Loucy (cell line): ENCODE measurements at regions not wholly inside any gene's neighbourhood (a gene's known extent, or its start where the extent isn't known, plus 50 kb on each side); places are given as distances from the start of the nearest gene placed in this dataset.

Experiments
- H2AFZ ChIP-seq: fragments of 200-600 bp; sonication (generic); 2 replicates; pipeline ENCODE4 v1.6.0; 2016; ENCODE audit warnings: antibody characterized with exemption, mild to moderate bottlenecking, low read length, moderate library complexity
- H3F3A ChIP-seq: fragments of 200-600 bp; 2 replicates; pipeline ENCODE4 v1.6.0; 2016; ENCODE audit warnings: antibody characterized with exemption, low read depth, mild to moderate bottlenecking
- H3K27me3 ChIP-seq: fragments of 200-600 bp; sonication (generic); 2 replicates; pipeline ENCODE4 v1.6.1; 2014; ENCODE audit warnings: low read length, mild to moderate bottlenecking; ENCODE audit not compliant: insufficient read depth, poor library complexity, severe bottlenecking
- H3K36me3 ChIP-seq: fragments of 200-600 bp; sonication (generic); 2 replicates; pipeline ENCODE4 v1.6.1; 2016; ENCODE audit warnings: low read length; ENCODE audit not compliant: insufficient read depth
- H3K4me1 ChIP-seq: fragments of 200-600 bp; sonication (generic); 2 replicates; pipeline ENCODE4 v1.5.1; 2014; ENCODE audit warnings: low read length, mild to moderate bottlenecking; ENCODE audit not compliant: insufficient read depth, poor library complexity, severe bottlenecking
- H3K4me2 ChIP-seq: fragments of 200-600 bp; sonication (generic); 2 replicates; pipeline ENCODE4 v1.6.0; 2014; ENCODE audit warnings: antibody characterized with exemption, low read length, low read depth, mild to moderate bottlenecking; ENCODE audit not compliant: poor library complexity, severe bottlenecking
- H3K4me3 ChIP-seq: fragments of 200-600 bp; sonication (generic); 2 replicates; pipeline ENCODE4 v1.5.1; 2014; ENCODE audit warnings: low read length, mild to moderate bottlenecking, mixed read lengths; ENCODE audit not compliant: poor library complexity, severe bottlenecking
- H3K79me2 ChIP-seq: fragments of 200-600 bp; sonication (generic); 2 replicates; pipeline ENCODE4 v1.6.1; 2014; ENCODE audit warnings: low read length; ENCODE audit not compliant: insufficient read depth
- H3K9ac ChIP-seq: fragments of 200-600 bp; sonication (generic); 2 replicates; pipeline ENCODE4 v1.6.0; 2014; ENCODE audit warnings: mild to moderate bottlenecking, low read depth, low read length, moderate library complexity; ENCODE audit not compliant: poor library complexity, severe bottlenecking
- H3K9me2 ChIP-seq: fragments of 200-600 bp; sonication (generic); replicated peaks from 2 replicates; pipeline ENCODE4 v1.6.1; 2016; ENCODE audit warnings: low read depth, low read length, mixed read lengths
- H3K9me3 ChIP-seq: fragments of 200-600 bp; sonication (generic); 2 replicates; pipeline ENCODE4 v1.6.1; 2014; ENCODE audit warnings: mild to moderate bottlenecking, antibody characterized with exemption, low read length, low read depth; ENCODE audit not compliant: insufficient read depth
- H4K20me1 ChIP-seq: fragments of 200-600 bp; sonication (generic); 2 replicates; pipeline ENCODE4 v1.6.0; 2014; ENCODE audit warnings: antibody characterized with exemption, low read length, mild to moderate bottlenecking; ENCODE audit not compliant: insufficient read depth, poor library complexity, severe bottlenecking
- EZH2phosphoT487 ChIP-seq: fragments of 200-600 bp; IDR thresholded peaks from 2 replicates; pipeline ENCODE4 v1.6.1; 2018; ENCODE audit warnings: antibody characterized with exemption, mild to moderate bottlenecking, moderate library complexity, borderline replicate concordance
- TF ChIP-seq, protein P1 (sequence below): fragments of 200-600 bp; sonication (generic); conservative IDR thresholded peaks from 2 replicates; pipeline ENCODE4 v1.5.1; 2014; ENCODE audit warnings: mild to moderate bottlenecking, antibody characterized with exemption, low read length

DNA sequence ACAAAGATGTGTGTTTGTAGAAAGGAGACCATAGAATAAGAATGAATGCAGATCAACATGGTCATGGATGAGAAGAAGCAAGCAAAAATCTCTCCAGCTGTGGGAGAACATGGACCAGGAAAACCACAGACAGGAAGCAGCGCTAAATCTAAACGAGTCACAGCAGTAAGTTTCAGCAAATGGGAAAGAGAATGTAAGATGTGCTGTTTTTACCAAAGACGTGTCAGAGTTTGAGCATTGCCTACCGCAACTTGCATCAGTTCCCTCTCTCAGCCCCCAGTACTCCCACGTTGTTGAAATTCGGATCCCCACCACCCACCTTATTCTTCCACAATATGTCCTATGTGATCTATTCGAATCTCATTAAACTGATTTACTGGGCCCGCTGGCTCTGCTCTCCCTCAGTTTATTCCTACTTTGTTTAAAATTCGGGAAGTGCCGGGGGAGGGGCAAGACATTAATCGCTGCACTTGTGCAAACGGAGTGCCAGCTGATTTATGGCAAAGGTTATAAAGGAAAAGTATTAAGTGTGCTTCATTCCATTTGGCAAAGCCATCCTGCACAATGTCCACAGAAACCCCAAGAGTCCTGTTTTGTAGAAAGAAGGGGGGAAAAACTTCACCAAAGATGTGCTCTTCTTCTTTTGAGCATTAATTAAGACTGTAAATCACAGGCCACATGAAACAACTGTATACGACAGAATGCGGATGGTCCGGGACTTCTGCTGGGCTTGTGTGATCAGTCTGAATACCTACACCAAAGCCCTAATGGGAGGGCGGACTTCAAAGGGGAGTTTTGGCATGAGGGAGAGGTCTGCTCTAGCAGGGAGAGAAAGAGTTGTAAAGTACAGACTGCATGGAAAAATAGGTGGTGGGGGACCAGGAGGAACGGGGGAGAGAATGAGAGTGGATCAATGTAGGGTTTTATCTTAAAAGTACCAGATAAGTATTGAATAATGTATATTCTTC lies 59.1 kb upstream of the PRDM1 start:
- Histone ChIP-seq H3F3A (no peaks in the 10 kb centered on the region), H3K27me3 (no peaks in the 10 kb centered on the region), H3K9ac (no peak overlapping the region), H3K9me2 (no peaks in the 10 kb centered on the region), H3K9me3 (no peaks in the 10 kb centered on the region), H3K79me2 (no peaks in the 10 kb centered on the region), H3K4me2 (no peak overlapping the region), H2AFZ (no peak overlapping the region), H3K36me3 (no peaks in the 10 kb centered on the region), H3K4me1 (peaks cover 3% of the 10 kb centered on the region), H3K4me3 (no peak overlapping the region), H4K20me1 (no peaks in the 10 kb centered on the region)
- no peak for TF ChIP-seq EZH2phosphoT487
- TF ChIP-seq, protein P1, sequence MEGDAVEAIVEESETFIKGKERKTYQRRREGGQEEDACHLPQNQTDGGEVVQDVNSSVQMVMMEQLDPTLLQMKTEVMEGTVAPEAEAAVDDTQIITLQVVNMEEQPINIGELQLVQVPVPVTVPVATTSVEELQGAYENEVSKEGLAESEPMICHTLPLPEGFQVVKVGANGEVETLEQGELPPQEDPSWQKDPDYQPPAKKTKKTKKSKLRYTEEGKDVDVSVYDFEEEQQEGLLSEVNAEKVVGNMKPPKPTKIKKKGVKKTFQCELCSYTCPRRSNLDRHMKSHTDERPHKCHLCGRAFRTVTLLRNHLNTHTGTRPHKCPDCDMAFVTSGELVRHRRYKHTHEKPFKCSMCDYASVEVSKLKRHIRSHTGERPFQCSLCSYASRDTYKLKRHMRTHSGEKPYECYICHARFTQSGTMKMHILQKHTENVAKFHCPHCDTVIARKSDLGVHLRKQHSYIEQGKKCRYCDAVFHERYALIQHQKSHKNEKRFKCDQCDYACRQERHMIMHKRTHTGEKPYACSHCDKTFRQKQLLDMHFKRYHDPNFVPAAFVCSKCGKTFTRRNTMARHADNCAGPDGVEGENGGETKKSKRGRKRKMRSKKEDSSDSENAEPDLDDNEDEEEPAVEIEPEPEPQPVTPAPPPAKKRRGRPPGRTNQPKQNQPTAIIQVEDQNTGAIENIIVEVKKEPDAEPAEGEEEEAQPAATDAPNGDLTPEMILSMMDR = no peak

DNA sequence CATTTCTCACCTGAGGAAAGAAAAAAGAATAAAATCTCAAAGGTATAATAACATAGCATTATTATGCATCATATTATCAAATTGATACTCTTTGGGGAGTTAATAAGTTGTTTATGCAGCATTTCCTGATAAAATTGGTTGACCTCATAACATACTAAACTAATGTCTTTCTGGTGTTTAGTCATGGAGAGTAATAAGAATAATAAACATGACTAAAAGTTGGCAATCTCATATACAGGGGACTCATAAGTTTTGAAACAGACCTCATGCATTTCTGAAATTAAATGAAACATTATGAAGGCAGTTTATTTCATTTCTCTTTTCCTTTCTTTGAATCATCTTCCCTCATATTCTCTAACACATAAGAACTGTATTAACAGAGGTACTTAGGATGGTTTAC lies 60.5 kb upstream of the PRDM1 start:
- Histone ChIP-seq H3K9me2 (no peaks in the 10 kb centered on the region), H3K4me3 (no peak overlapping the region), H3K4me2 (no peak overlapping the region), H3K36me3 (no peaks in the 10 kb centered on the region), H3K9me3 (no peaks in the 10 kb centered on the region), H3K27me3 (no peaks in the 10 kb centered on the region), H2AFZ (no peak overlapping the region), H3K79me2 (no peaks in the 10 kb centered on the region), H3F3A (no peaks in the 10 kb centered on the region), H3K4me1 (peaks cover 3% of the 10 kb centered on the region), H4K20me1 (no peaks in the 10 kb centered on the region), H3K9ac (no peak overlapping the region)
- no peak for TF ChIP-seq EZH2phosphoT487
- TF ChIP-seq, protein P1 = no peak

DNA sequence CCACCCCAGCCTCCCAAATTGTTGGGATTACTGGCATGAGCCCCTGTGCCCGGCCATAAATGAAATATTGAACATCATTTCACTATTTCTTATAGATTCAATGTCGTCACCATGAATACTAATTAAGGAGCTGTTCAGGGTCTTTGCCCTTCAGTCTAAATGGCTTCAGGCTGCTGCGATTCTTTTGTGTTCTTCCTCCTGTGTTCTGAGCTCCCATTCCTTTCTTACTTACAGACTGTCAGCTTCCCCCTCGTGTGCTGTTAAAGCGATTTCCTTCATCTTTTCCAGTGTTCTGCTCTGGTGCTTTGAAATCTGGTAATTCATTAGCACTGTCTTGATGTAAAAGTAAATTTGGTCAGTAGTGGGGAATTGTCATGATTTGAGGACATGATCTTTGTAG lies 63.3 kb upstream of the PRDM1 start:
- H3K79me2 ChIP-seq = no peaks in the 10 kb centered on the region
- H3K9me2 ChIP-seq = no peaks in the 10 kb centered on the region
- H3K9me3 ChIP-seq = no peaks in the 10 kb centered on the region
- H3K9ac ChIP-seq = no peak overlapping the region
- no peak overlapping the region for H3K4me2 ChIP-seq
- peaks cover 3% of the 10 kb centered on the region for H3K4me1 ChIP-seq
- TF ChIP-seq, protein P1 = no peak
- TF ChIP-seq EZH2phosphoT487 = no peak
- H3F3A ChIP-seq = no peaks in the 10 kb centered on the region
- no peak overlapping the region for H3K4me3 ChIP-seq
- H4K20me1 ChIP-seq = no peaks in the 10 kb centered on the region
- no peak overlapping the region for H2AFZ ChIP-seq
- no peaks in the 10 kb centered on the region for H3K36me3 ChIP-seq
- H3K27me3 ChIP-seq = no peaks in the 10 kb centered on the region
